ENCODE measurements at regions not wholly inside any gene's neighbourhood (a gene's known extent, or its start where the extent isn't known, plus 50 kb on each side); places are given as distances from the start of the nearest gene placed in this dataset.

DNA sequence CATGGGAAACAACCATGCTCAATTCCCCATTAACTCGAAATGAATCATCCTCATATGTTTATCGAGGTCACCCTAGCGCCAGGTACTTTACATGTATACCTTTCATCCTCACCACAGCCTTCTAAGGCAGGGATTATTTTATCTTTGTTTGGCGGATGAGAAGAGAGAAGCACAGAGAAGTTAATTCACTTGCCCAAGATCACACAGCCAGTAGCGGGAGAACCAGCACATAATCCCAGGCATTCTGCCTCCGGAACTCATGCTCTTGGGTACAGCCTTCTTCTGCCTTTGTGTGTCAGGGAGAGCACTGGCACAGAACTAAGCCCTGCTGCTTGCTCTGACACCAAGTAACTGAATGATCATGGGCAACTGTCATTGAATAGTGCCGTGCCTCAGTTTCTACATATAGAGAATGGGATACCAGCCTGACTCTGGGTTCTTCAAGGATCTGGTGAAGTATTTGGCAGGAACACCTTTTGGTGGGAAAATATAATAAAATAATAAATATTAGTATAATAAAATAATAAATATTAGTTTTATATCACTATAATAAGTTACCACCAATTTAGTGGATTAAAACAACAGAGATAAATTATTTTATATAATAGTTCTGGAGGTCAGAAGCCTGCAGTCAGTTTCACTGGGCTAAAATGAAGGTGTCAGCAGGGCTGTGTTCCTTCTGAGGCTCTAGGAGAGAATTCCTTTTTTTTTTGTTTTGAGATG, 220.9 kb downstream of the AACS start:
- TF ChIP-seq POLR2AphosphoS5 (IDR thresholded peaks at IDR 0.05) (no peak), POLR2A (IDR thresholded peaks at IDR 0.05) (no peak)
- TF ChIP-seq, protein P1, sequence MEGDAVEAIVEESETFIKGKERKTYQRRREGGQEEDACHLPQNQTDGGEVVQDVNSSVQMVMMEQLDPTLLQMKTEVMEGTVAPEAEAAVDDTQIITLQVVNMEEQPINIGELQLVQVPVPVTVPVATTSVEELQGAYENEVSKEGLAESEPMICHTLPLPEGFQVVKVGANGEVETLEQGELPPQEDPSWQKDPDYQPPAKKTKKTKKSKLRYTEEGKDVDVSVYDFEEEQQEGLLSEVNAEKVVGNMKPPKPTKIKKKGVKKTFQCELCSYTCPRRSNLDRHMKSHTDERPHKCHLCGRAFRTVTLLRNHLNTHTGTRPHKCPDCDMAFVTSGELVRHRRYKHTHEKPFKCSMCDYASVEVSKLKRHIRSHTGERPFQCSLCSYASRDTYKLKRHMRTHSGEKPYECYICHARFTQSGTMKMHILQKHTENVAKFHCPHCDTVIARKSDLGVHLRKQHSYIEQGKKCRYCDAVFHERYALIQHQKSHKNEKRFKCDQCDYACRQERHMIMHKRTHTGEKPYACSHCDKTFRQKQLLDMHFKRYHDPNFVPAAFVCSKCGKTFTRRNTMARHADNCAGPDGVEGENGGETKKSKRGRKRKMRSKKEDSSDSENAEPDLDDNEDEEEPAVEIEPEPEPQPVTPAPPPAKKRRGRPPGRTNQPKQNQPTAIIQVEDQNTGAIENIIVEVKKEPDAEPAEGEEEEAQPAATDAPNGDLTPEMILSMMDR (IDR thresholded peaks at IDR 0.05) = no peak

Data from prostate gland (tissue), 2 donors.